Activated CD4-positive, alpha-beta T cell treated with anti-CD3 and anti-CD28 coated beads for 36 hours (primary cell): ENCODE measurements at regions not wholly inside any gene's neighbourhood (a gene's known extent, or its start where the extent isn't known, plus 50 kb on each side); places are given as distances from the start of the nearest gene placed in this dataset.
"Not testable (repeated sequence)": the region's sequence is repeated elsewhere in the genome, so short reads cannot be mapped to it uniquely, and the experiment has no call there.

Experiments
- ATAC-seq: fragments of 200-7000 bp; cut with Tn5 transposase; one replicate; pipeline ENCODE4 v1.10.0; 2021; ENCODE audit warnings: mild to moderate bottlenecking, moderate library complexity
- CTCF ChIA-PET: fragments of 350-600 bp; sonication (Branson Sonifier 250); formaldehyde crosslinking; loops from one replicate; lab custom pipeline; 2021; ENCODE audit warnings: antibody characterized with exemption; lab: Charles Lee
- POLR2A ChIA-PET: fragments of 350-600 bp; sonication (Branson Sonifier 250); formaldehyde crosslinking; loops from one replicate; lab custom pipeline; 2021; ENCODE audit warnings: antibody characterized with exemption, inconsistent platforms; lab: Charles Lee
- DNase-seq: peaks from one replicate; pipeline ENCODE4 v3.0.0-alpha.2; 2020
- H3K27ac Mint-ChIP-seq: one replicate; pipeline ENCODE4 v1.8.0; 2021; ENCODE audit warnings: mixed read lengths
- H3K27me3 Mint-ChIP-seq: one replicate; pipeline ENCODE4 v1.8.0; 2021; ENCODE audit warnings: mixed read lengths
- H3K36me3 Mint-ChIP-seq: one replicate; pipeline ENCODE4 v1.8.0; 2021; ENCODE audit warnings: low read depth, mixed read lengths
- H3K4me1 Mint-ChIP-seq: one replicate; pipeline ENCODE4 v1.8.0; 2021; ENCODE audit warnings: mixed read lengths
- H3K4me3 Mint-ChIP-seq: one replicate; pipeline ENCODE4 v1.8.0; 2021; ENCODE audit warnings: mild to moderate bottlenecking, moderate library complexity, mixed read lengths
- H3K9me3 Mint-ChIP-seq: one replicate; pipeline ENCODE4 v1.8.0; 2021; ENCODE audit warnings: low read depth, mixed read lengths
- intact Hi-C, 2 experiments: fragments of 100-400 bp; cut with DNase I in 1 of 2; cut with micrococcal nuclease in 1 of 2; formaldehyde crosslinking; loops; one replicate each; pipeline versions ENCODE4 v1.14.2 to v1.15.1; 2022 to 2024; cut with DNase I, micrococcal nuclease

- no peaks in the 10 kb centered on the region for H3K27me3 Mint-ChIP-seq
- ATAC-seq (no peak), DNase-seq (no peak)
- H3K9me3 Mint-ChIP-seq, result no peaks in the 10 kb centered on the region
- H3K36me3 Mint-ChIP-seq, result no peaks in the 10 kb centered on the region
- no peak overlapping the region for H3K27ac Mint-ChIP-seq
- ChIA-PET CTCF (no interaction called here), POLR2A (no interaction called here)
- intact Hi-C loops, result no loop called here
- H3K4me3 Mint-ChIP-seq, result no peak overlapping the region
- H3K4me1 Mint-ChIP-seq, result peaks cover 14% of the 10 kb centered on the region
Measured at GRCh38 chr4:4942658-4943057, 76.6 kb downstream of the CYTL1 start.

GRCh38 chr4:4945021-4945420 lies 74.2 kb downstream of the CYTL1 start:
- Mint-ChIP-seq H3K4me1 (peaks cover 14% of the 10 kb centered on the region), H3K4me3 (no peak overlapping the region), H3K36me3 (no peaks in the 10 kb centered on the region), H3K27me3 (no peaks in the 10 kb centered on the region), H3K9me3 (no peaks in the 10 kb centered on the region), H3K27ac (no peak overlapping the region)
- DNase-seq, result no peak
- POLR2A ChIA-PET, result no interaction called here
- intact Hi-C loops, result no loop called here
- CTCF ChIA-PET, result no interaction called here
- no peak for ATAC-seq

- Mint-ChIP-seq H3K4me3 (no peak overlapping the region), H3K27me3 (no peaks in the 10 kb centered on the region), H3K4me1 (peaks cover 14% of the 10 kb centered on the region), H3K27ac (no peak overlapping the region), H3K9me3 (no peaks in the 10 kb centered on the region), H3K36me3 (no peaks in the 10 kb centered on the region)
- ChIA-PET POLR2A (no interaction called here), CTCF (interaction anchor here (0.6 kb wide), 1 partner anchor 17 kb away, joined by 4 read pairs; no protein-coding TSS in a partner anchor)
- ATAC-seq, result no peak
- intact Hi-C loops, result no loop called here
- no peak for DNase-seq
Measured at GRCh38 chr4:4945829-4946228, 73.4 kb downstream of the CYTL1 start.

GRCh38 chr4:4946416-4946815 lies 72.8 kb downstream of the CYTL1 start:
- POLR2A ChIA-PET, result no interaction called here
- Mint-ChIP-seq H3K27me3 (no peaks in the 10 kb centered on the region), H3K9me3 (no peaks in the 10 kb centered on the region), H3K4me1 (peaks cover 14% of the 10 kb centered on the region), H3K27ac (no peak overlapping the region), H3K4me3 (no peak overlapping the region), H3K36me3 (no peaks in the 10 kb centered on the region)
- intact Hi-C loops, result no loop called here
- DNase-seq (no peak), ATAC-seq (no peak)
- CTCF ChIA-PET, result no interaction called here

GRCh38 chr4:4947721-4948120 lies 71.5 kb downstream of the CYTL1 start:
- intact Hi-C loops, result no loop called here
- Mint-ChIP-seq H3K4me1 (peaks cover 14% of the 10 kb centered on the region), H3K27me3 (no peaks in the 10 kb centered on the region), H3K9me3 (no peaks in the 10 kb centered on the region), H3K4me3 (no peak overlapping the region), H3K36me3 (no peaks in the 10 kb centered on the region), H3K27ac (no peak overlapping the region)
- CTCF ChIA-PET, result no interaction called here
- ATAC-seq (no peak), DNase-seq (no peak)
- POLR2A ChIA-PET, result no interaction called here

- H3K36me3 Mint-ChIP-seq, result no peaks in the 10 kb centered on the region
- CTCF ChIA-PET, result no interaction called here
- POLR2A ChIA-PET, result no interaction called here
- H3K9me3 Mint-ChIP-seq, result no peaks in the 10 kb centered on the region
- H3K27me3 Mint-ChIP-seq, result no peaks in the 10 kb centered on the region
- ATAC-seq, result no peak
- H3K4me3 Mint-ChIP-seq, result no peak overlapping the region
- no peak overlapping the region for H3K27ac Mint-ChIP-seq
- intact Hi-C loops, result no loop called here
- H3K4me1 Mint-ChIP-seq, result peaks cover 13% of the 10 kb centered on the region
- no peak for DNase-seq
Measured at GRCh38 chr4:4948370-4948769, 70.9 kb downstream of the CYTL1 start.

- no peak overlapping the region for H3K4me3 Mint-ChIP-seq
- no peaks in the 10 kb centered on the region for H3K36me3 Mint-ChIP-seq
- H3K9me3 Mint-ChIP-seq, result no peaks in the 10 kb centered on the region
- no peak overlapping the region for H3K27ac Mint-ChIP-seq
- no peaks in the 10 kb centered on the region for H3K4me1 Mint-ChIP-seq
- POLR2A ChIA-PET, result no interaction called here
- H3K27me3 Mint-ChIP-seq, result no peaks in the 10 kb centered on the region
- ATAC-seq (no peak), DNase-seq (no peak)
- CTCF ChIA-PET, result interaction anchor here (0.6 to 1.3 kb wide), 3 partner anchors 12 to 127 kb away, joined by 3 to 5 read pairs (median 3); no protein-coding TSS in a partner anchor
- intact Hi-C loops, result no loop called here
Measured at GRCh38 chr4:4950561-4951290, 68.5 kb downstream of the CYTL1 start.

GRCh38 chr4:4952273-4952672 lies 67.0 kb downstream of the CYTL1 start:
- POLR2A ChIA-PET, result no interaction called here
- ATAC-seq, result no peak
- Mint-ChIP-seq H3K4me1 (no peaks in the 10 kb centered on the region), H3K36me3 (no peaks in the 10 kb centered on the region), H3K27me3 (no peaks in the 10 kb centered on the region), H3K9me3 (no peaks in the 10 kb centered on the region), H3K27ac (no peak overlapping the region), H3K4me3 (no peak overlapping the region)
- DNase-seq, result no peak
- CTCF ChIA-PET, result no interaction called here
- intact Hi-C loops, result no loop called here

GRCh38 chr4:4959344-4960074 lies 59.7 kb downstream of the CYTL1 start:
- H3K27me3 Mint-ChIP-seq, CTCF ChIA-PET, H3K4me3 Mint-ChIP-seq, DNase-seq, H3K27ac Mint-ChIP-seq, H3K36me3 Mint-ChIP-seq, ATAC-seq, intact Hi-C loops, H3K4me1 Mint-ChIP-seq, POLR2A ChIA-PET: not testable (repeated sequence)
- H3K9me3 Mint-ChIP-seq, result peaks cover 26% of the 10 kb centered on the region

GRCh38 chr4:4960574-4960973 lies 58.7 kb downstream of the CYTL1 start:
- no peak overlapping the region for H3K4me3 Mint-ChIP-seq
- ChIA-PET CTCF (no interaction called here), POLR2A (no interaction called here)
- no peak for DNase-seq
- intact Hi-C loops, result no loop called here
- H3K27ac Mint-ChIP-seq, result no peak overlapping the region
- peaks cover 2% of the 10 kb centered on the region for H3K27me3 Mint-ChIP-seq
- no peaks in the 10 kb centered on the region for H3K4me1 Mint-ChIP-seq
- peaks cover 29% of the 10 kb centered on the region for H3K9me3 Mint-ChIP-seq
- peaks cover 2% of the 10 kb centered on the region for H3K36me3 Mint-ChIP-seq
- ATAC-seq, result no peak

- intact Hi-C loops, result no loop called here
- Mint-ChIP-seq H3K4me1 (no peaks in the 10 kb centered on the region), H3K27me3 (peaks cover 2% of the 10 kb centered on the region), H3K9me3 (peaks cover 29% of the 10 kb centered on the region), H3K27ac (no peak overlapping the region), H3K36me3 (peaks cover 2% of the 10 kb centered on the region), H3K4me3 (no peak overlapping the region)
- DNase-seq (no peak), ATAC-seq (no peak)
- ChIA-PET POLR2A (no interaction called here), CTCF (interaction anchor here (0.7 kb wide), 1 partner anchor 616 kb away, joined by 3 read pairs; no protein-coding TSS in a partner anchor)
Measured at GRCh38 chr4:4961936-4962335, 57.3 kb downstream of the CYTL1 start.

GRCh38 chr4:4962928-4963327 lies 56.3 kb downstream of the CYTL1 start:
- Mint-ChIP-seq H3K4me3 (no peak overlapping the region), H3K36me3 (peaks cover 2% of the 10 kb centered on the region)

More at GRCh38 chr4:4962928-4963327, 56.3 kb downstream of the CYTL1 start:
- intact Hi-C loops, result no loop called here
- Mint-ChIP-seq H3K9me3 (peaks cover 29% of the 10 kb centered on the region), H3K27me3 (peaks cover 5% of the 10 kb centered on the region), H3K27ac (no peak overlapping the region), H3K4me1 (no peaks in the 10 kb centered on the region)
- POLR2A ChIA-PET, result no interaction called here
- CTCF ChIA-PET, result interaction anchor here (0.6 to 1.1 kb wide), 2 partner anchors 49 to 442 kb away, joined by 3 read pairs; no protein-coding TSS in a partner anchor
- no peak for ATAC-seq
- no peak for DNase-seq
